ENCODE measurements at regions not wholly inside any gene's neighbourhood (a gene's known extent, or its start where the extent isn't known, plus 50 kb on each side); places are given as distances from the start of the nearest gene placed in this dataset.

DNA sequence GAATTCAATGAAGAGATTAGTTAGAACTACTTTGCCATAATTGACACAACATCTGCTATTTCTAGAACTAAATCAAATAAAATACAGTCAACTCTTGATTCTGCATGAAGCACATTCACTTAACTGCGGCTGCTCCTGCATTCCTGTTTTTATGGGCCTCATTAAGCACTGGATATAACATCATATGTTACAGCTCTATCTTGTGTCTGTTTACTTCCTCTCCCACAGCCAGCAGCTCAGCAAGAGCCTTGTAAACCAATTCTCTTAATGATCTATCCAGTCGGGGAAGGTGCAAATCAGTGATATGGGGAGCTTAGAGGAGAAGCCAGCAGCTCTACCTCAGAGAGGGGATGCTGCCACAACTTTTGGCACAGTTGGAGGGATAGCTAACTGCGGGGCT lies 329.2 kb downstream of the ARRDC4 start:
- Histone ChIP-seq H3K27ac (ENCODE audit: low read depth, low read length) (no peak overlapping the region), H3F3A (ENCODE audit: insufficient read depth) (no peaks in the 10 kb centered on the region), H3K36me3 (ENCODE audit: low read length) (no peaks in the 10 kb centered on the region), H3K4me2 (ENCODE audit: low read depth, low read length, poor library complexity, severe bottlenecking) (no peak overlapping the region), H4K20me1 (ENCODE audit: low read depth, low read length) (no peaks in the 10 kb centered on the region), H3K9ac (ENCODE audit: low read length) (no peak overlapping the region), H3K79me2 (ENCODE audit: insufficient read depth, low read length) (no peaks in the 10 kb centered on the region), H3K4me3 (ENCODE audit: insufficient read depth, low read length, poor library complexity, severe bottlenecking) (no peak overlapping the region), H3K27me3 (ENCODE audit: low read length) (no peaks in the 10 kb centered on the region), H3K9me3 (ENCODE audit: insufficient read depth, low read length) (no peaks in the 10 kb centered on the region), H3K9me2 (replicated peaks; ENCODE audit: insufficient read depth, low read length) (no peaks in the 10 kb centered on the region), H2AFZ (ENCODE audit: low read depth, low read length, severe bottlenecking) (no peak overlapping the region)
- TF ChIP-seq, protein P1, sequence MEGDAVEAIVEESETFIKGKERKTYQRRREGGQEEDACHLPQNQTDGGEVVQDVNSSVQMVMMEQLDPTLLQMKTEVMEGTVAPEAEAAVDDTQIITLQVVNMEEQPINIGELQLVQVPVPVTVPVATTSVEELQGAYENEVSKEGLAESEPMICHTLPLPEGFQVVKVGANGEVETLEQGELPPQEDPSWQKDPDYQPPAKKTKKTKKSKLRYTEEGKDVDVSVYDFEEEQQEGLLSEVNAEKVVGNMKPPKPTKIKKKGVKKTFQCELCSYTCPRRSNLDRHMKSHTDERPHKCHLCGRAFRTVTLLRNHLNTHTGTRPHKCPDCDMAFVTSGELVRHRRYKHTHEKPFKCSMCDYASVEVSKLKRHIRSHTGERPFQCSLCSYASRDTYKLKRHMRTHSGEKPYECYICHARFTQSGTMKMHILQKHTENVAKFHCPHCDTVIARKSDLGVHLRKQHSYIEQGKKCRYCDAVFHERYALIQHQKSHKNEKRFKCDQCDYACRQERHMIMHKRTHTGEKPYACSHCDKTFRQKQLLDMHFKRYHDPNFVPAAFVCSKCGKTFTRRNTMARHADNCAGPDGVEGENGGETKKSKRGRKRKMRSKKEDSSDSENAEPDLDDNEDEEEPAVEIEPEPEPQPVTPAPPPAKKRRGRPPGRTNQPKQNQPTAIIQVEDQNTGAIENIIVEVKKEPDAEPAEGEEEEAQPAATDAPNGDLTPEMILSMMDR (IDR thresholded peaks at IDR 0.05; ENCODE audit: insufficient read depth, low read length, poor library complexity, severe bottlenecking) = no peak
- no peak for TF ChIP-seq EZH2phosphoT487 (conservative IDR thresholded peaks at IDR 0.05; ENCODE audit: low read length)

DNA sequence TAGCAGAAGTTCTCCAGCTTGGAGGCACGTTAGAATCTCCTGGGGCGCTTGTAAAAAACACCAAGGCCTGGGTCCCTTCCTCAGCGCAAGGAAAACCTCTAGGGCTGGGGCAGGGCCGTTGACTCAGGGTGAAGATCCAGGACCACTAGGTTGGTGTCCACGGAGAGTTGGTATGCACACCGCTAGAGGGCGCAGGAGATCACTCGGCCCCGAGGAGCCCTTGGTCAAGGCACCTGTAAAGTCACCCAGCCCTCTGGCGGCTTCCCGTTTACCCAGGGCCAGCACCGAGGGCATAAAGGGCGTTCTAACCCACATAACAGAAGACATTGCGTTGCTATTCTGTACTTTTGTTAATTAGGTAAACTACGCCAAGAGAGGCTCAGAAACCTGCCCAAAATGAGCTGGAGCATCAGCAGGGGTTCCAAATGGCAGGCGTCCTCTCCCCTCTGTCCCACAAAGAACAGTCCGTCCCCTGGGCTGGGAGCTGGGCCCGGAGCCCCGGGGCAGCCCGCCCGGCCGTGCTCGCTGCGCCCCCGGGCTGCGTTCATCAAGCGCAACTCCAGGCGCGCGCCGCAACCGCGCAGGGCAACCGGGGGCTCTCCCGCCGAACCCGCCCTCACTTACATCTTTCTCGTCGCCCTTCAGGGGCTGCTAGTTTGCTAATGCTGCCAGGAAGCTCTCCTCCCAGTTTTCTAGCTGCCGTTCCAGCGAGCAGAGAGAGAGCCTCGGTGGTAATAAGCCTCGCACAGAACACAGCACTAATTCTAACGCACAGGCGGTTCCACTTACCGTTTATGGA lies 332.1 kb downstream of the ARRDC4 start:
- H3K36me3 ChIP-seq (ENCODE audit: low read length) = no peaks in the 10 kb centered on the region
- no peak overlapping the region for H3K4me2 ChIP-seq (ENCODE audit: low read depth, low read length, poor library complexity, severe bottlenecking)
- no peak overlapping the region for H3K27ac ChIP-seq (ENCODE audit: low read depth, low read length)
- H4K20me1 ChIP-seq (ENCODE audit: low read depth, low read length) = no peaks in the 10 kb centered on the region
- H3F3A ChIP-seq (ENCODE audit: insufficient read depth) = no peaks in the 10 kb centered on the region
- H3K27me3 ChIP-seq (ENCODE audit: low read length) = no peaks in the 10 kb centered on the region
- H3K9ac ChIP-seq (ENCODE audit: low read length) = no peak overlapping the region
- no peaks in the 10 kb centered on the region for H3K79me2 ChIP-seq (ENCODE audit: insufficient read depth, low read length)
- H3K9me3 ChIP-seq (ENCODE audit: insufficient read depth, low read length) = no peaks in the 10 kb centered on the region
- H3K4me3 ChIP-seq (ENCODE audit: insufficient read depth, low read length, poor library complexity, severe bottlenecking) = no peak overlapping the region
- H2AFZ ChIP-seq (ENCODE audit: low read depth, low read length, severe bottlenecking) = no peak overlapping the region
- H3K9me2 ChIP-seq (replicated peaks; ENCODE audit: insufficient read depth, low read length) = no peaks in the 10 kb centered on the region
- no peak for TF ChIP-seq EZH2phosphoT487 (conservative IDR thresholded peaks at IDR 0.05; ENCODE audit: low read length)
- TF ChIP-seq, protein P1 (IDR thresholded peaks at IDR 0.05; ENCODE audit: insufficient read depth, low read length, poor library complexity, severe bottlenecking) = peak; percentile 44

DNA sequence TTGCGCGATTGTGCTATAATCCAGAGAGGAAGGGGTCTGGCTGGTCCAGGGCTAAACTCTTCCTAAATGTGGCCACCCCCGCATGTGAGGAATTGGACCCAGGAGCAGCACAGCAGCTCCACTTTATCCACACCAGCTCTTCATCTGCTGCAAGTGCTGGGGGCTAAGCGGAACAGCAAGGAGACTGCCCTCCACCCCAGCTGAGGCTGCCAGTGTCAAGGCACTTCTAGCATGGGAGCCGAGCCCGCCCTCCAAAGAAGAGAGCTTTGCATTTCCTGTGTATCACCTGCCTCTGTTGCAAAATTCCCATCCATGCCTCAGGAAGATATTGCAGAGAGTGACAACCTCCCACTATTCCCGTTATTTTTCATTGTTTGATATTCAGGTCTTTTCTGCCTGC lies 333.6 kb downstream of the ARRDC4 start:
- Histone ChIP-seq H2AFZ (ENCODE audit: low read depth, low read length, severe bottlenecking) (no peak overlapping the region), H3K27ac (ENCODE audit: low read depth, low read length) (no peak overlapping the region), H3K4me2 (ENCODE audit: low read depth, low read length, poor library complexity, severe bottlenecking) (no peak overlapping the region), H3F3A (ENCODE audit: insufficient read depth) (no peaks in the 10 kb centered on the region), H3K9me2 (replicated peaks; ENCODE audit: insufficient read depth, low read length) (no peaks in the 10 kb centered on the region), H4K20me1 (ENCODE audit: low read depth, low read length) (no peaks in the 10 kb centered on the region), H3K79me2 (ENCODE audit: insufficient read depth, low read length) (no peaks in the 10 kb centered on the region), H3K9me3 (ENCODE audit: insufficient read depth, low read length) (no peaks in the 10 kb centered on the region), H3K9ac (ENCODE audit: low read length) (no peak overlapping the region), H3K27me3 (ENCODE audit: low read length) (no peaks in the 10 kb centered on the region), H3K4me3 (ENCODE audit: insufficient read depth, low read length, poor library complexity, severe bottlenecking) (no peak overlapping the region), H3K36me3 (ENCODE audit: low read length) (no peaks in the 10 kb centered on the region)
- no peak for TF ChIP-seq EZH2phosphoT487 (conservative IDR thresholded peaks at IDR 0.05; ENCODE audit: low read length)
- TF ChIP-seq, protein P1 (IDR thresholded peaks at IDR 0.05; ENCODE audit: insufficient read depth, low read length, poor library complexity, severe bottlenecking) = no peak
